Panc1 (cell line): ENCODE measurements at regions not wholly inside any gene's neighbourhood (a gene's known extent, or its start where the extent isn't known, plus 50 kb on each side); places are given as distances from the start of the nearest gene placed in this dataset.

Source experiments
- ATAC-seq: fragments of 200-7000 bp; cut with Tn5 transposase; 2 replicates; pipeline ENCODE4 v1.9.1; 2020; ENCODE audit warnings: mild to moderate bottlenecking, moderate library complexity
- BruUV-seq: library from RNA; stranded (reverse); fragments of 400-500 nt; replicated peaks from 2 replicates; lab custom pipeline; 2021; lab: Mats Ljungman, UMichigan
- CTCF ChIA-PET: fragments of 300-600 bp; sonication (Branson Sonifier 250); formaldehyde crosslinking; loops from one replicate; lab custom pipeline; 2022; ENCODE audit warnings: antibody characterized with exemption; lab: Charles Lee
- POLR2A ChIA-PET: fragments of 300-600 bp; sonication (Branson Sonifier 250); formaldehyde crosslinking; loops from one replicate; lab custom pipeline; 2022; ENCODE audit warnings: antibody characterized with exemption; lab: Charles Lee
- DNase-seq: peaks from one replicate; pipeline ENCODE4 v3.0.0-alpha.2; 2010; ENCODE audit warnings: low read depth, low spot score
- H3K27ac ChIP-seq: 2 replicates; pipeline ENCODE4 v1.5.1; 2011; ENCODE audit warnings: mild to moderate bottlenecking, low read length, inconsistent platforms
- H3K27me3 ChIP-seq: fragments of 200-500 bp; sonication (Bioruptor generic); 2 replicates; pipeline ENCODE4 v1.6.0; 2014; ENCODE audit warnings: low read length, inconsistent platforms; ENCODE audit not compliant: control insufficient read depth, insufficient read depth
- H3K36me3 ChIP-seq: fragments of 200-500 bp; sonication (Bioruptor generic); 2 replicates; pipeline ENCODE4 v1.5.1; 2014; ENCODE audit warnings: inconsistent platforms, mild to moderate bottlenecking, low read length, moderate library complexity; ENCODE audit not compliant: control insufficient read depth, insufficient read depth
- H3K4me1 ChIP-seq: 2 replicates; pipeline ENCODE4 v1.5.1; 2011; ENCODE audit warnings: inconsistent platforms, mild to moderate bottlenecking, low read length, moderate library complexity; ENCODE audit not compliant: control insufficient read depth, insufficient read depth
- H3K4me3 ChIP-seq, 2 experiments: 2 replicates each; pipeline ENCODE4 v1.5.1; 2011 to 2012; ENCODE audit warnings: low read depth in 2 of 2, low read length in 2 of 2, mild to moderate bottlenecking in 2 of 2, inconsistent platforms in 1 of 2, moderate library complexity in 1 of 2
- H3K9me3 ChIP-seq: fragments of 200-500 bp; sonication (Bioruptor generic); 2 replicates; pipeline ENCODE4 v1.5.1; 2014; ENCODE audit warnings: low read depth, mild to moderate bottlenecking, inconsistent platforms, low read length, moderate library complexity; ENCODE audit not compliant: control insufficient read depth, insufficient read depth
- POLR2AphosphoS5 ChIP-seq: IDR thresholded peaks from 2 replicates; pipeline ENCODE4 v1.6.1; 2012; ENCODE audit warnings: mild to moderate bottlenecking, low read depth, low read length, moderate library complexity
- SIN3A ChIP-seq: IDR thresholded peaks from 2 replicates; pipeline ENCODE4 v1.6.1; 2012; ENCODE audit warnings: low read depth, mild to moderate bottlenecking, low read length, moderate library complexity, borderline replicate concordance; ENCODE audit not compliant: insufficient read depth
- TCF7L2 ChIP-seq: IDR thresholded peaks from 2 replicates; pipeline ENCODE4 v1.6.1; 2011; ENCODE audit warnings: mild to moderate bottlenecking, low read depth, low read length, inconsistent platforms
- in situ Hi-C: cut with HindIII; loops from 2 replicates; pipeline ENCODE4 v1.10.0; 2016; ENCODE audit warnings: low sequenced_read_pairs, low pct_unique_long_range_greater_than_20kb
- intact Hi-C: fragments of 100-400 bp; cut with micrococcal nuclease; formaldehyde crosslinking; loops from one replicate; pipeline ENCODE4 v1.10.0; 2022; ENCODE audit not compliant: unreplicated experiment
- TF ChIP-seq, protein P1 (sequence below), 2 experiments: IDR thresholded peaks; 2 replicates each; pipeline ENCODE4 v1.6.1; 2011 to 2012; ENCODE audit warnings: low read depth in 2 of 2, control low read depth in 1 of 2, low read length in 1 of 2, mild to moderate bottlenecking in 1 of 2, moderate library complexity in 1 of 2; ENCODE audit not compliant: insufficient read depth in 1 of 2
- TF ChIP-seq, protein P2 (sequence below): fragments of 450-650 bp; IDR thresholded peaks from 2 replicates; pipeline ENCODE4 v1.5.1; 2017; ENCODE audit warnings: mild to moderate bottlenecking

DNA sequence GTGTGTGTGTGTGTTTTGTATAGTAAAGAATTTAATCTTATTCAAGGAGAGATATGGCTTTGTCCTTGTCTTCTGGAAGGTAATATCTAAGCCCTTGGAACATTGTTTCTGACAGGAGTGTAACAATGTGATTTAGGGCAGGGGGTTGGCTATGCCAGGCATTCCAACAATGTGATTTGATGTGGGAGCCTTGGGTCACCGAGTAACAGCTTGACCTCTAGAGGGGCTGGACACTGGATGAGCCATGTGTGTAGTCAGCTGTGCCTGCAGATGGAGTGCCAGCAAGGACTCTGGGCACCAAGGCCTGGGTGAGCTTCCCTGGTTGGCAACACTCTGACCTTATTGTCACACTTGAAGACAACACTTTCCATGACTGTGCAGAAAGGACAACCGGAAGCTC is 336.1 kb upstream of the ZP4 start:
- Histone ChIP-seq H3K4me3 (no peak overlapping the region), H3K27me3 (no peaks in the 10 kb centered on the region), H3K36me3 (no peaks in the 10 kb centered on the region), H3K9me3 (no peaks in the 10 kb centered on the region), H3K27ac (no peak overlapping the region), H3K4me1 (no peaks in the 10 kb centered on the region)
- no TSS peak for BruUV-seq
- ChIA-PET CTCF (no interaction called here), POLR2A (no interaction called here)
- DNase-seq (no peak), ATAC-seq (no peak)
- TF ChIP-seq TCF7L2: no peak
- no peak for TF ChIP-seq SIN3A
- TF ChIP-seq, protein P1, sequence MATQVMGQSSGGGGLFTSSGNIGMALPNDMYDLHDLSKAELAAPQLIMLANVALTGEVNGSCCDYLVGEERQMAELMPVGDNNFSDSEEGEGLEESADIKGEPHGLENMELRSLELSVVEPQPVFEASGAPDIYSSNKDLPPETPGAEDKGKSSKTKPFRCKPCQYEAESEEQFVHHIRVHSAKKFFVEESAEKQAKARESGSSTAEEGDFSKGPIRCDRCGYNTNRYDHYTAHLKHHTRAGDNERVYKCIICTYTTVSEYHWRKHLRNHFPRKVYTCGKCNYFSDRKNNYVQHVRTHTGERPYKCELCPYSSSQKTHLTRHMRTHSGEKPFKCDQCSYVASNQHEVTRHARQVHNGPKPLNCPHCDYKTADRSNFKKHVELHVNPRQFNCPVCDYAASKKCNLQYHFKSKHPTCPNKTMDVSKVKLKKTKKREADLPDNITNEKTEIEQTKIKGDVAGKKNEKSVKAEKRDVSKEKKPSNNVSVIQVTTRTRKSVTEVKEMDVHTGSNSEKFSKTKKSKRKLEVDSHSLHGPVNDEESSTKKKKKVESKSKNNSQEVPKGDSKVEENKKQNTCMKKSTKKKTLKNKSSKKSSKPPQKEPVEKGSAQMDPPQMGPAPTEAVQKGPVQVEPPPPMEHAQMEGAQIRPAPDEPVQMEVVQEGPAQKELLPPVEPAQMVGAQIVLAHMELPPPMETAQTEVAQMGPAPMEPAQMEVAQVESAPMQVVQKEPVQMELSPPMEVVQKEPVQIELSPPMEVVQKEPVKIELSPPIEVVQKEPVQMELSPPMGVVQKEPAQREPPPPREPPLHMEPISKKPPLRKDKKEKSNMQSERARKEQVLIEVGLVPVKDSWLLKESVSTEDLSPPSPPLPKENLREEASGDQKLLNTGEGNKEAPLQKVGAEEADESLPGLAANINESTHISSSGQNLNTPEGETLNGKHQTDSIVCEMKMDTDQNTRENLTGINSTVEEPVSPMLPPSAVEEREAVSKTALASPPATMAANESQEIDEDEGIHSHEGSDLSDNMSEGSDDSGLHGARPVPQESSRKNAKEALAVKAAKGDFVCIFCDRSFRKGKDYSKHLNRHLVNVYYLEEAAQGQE (IDR thresholded peaks at IDR 0.05; ENCODE audit: insufficient read depth in 1 of 2, low read depth in 2 of 2, low read length in 1 of 2): no peak
- TF ChIP-seq, protein P2, sequence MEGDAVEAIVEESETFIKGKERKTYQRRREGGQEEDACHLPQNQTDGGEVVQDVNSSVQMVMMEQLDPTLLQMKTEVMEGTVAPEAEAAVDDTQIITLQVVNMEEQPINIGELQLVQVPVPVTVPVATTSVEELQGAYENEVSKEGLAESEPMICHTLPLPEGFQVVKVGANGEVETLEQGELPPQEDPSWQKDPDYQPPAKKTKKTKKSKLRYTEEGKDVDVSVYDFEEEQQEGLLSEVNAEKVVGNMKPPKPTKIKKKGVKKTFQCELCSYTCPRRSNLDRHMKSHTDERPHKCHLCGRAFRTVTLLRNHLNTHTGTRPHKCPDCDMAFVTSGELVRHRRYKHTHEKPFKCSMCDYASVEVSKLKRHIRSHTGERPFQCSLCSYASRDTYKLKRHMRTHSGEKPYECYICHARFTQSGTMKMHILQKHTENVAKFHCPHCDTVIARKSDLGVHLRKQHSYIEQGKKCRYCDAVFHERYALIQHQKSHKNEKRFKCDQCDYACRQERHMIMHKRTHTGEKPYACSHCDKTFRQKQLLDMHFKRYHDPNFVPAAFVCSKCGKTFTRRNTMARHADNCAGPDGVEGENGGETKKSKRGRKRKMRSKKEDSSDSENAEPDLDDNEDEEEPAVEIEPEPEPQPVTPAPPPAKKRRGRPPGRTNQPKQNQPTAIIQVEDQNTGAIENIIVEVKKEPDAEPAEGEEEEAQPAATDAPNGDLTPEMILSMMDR: no peak
- no peak for TF ChIP-seq POLR2AphosphoS5
- intact Hi-C loops (no loop called here), in situ Hi-C loops (no loop called here)

DNA sequence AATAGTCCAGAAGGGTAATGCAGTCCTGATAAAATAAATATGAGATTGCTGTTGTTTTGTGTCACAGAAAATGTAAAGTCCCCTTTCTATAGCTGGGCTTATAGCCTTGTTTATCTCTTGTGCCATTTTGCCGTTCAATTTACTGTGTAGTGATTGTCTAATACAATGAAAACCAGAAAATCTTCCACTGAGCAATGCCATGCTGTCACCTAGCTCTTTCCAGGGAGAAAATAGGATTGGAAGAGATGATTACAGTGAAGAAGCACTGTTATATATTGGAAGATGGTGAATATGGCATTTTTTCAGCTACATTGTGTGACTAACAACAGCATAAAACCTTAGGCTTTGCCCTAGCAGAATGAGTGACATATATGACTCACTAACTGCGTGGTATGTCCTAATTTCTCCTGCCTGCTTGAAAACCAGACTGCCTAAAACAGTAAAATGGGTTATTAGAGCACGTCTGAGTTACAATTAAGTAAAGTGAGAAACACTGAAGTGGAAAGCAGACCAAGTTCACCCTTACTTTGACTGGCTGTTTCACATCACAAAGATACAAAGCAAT is 332.4 kb upstream of the ZP4 start:
- intact Hi-C loops (no loop called here), in situ Hi-C loops (no loop called here)
- H3K9me3 ChIP-seq: no peaks in the 10 kb centered on the region
- H3K27ac ChIP-seq: no peak overlapping the region
- no peaks in the 10 kb centered on the region for H3K36me3 ChIP-seq
- no peak for ATAC-seq
- DNase-seq: no peak
- no TSS peak for BruUV-seq
- H3K4me1 ChIP-seq: no peaks in the 10 kb centered on the region
- ChIA-PET CTCF (no interaction called here), POLR2A (no interaction called here)
- no peak overlapping the region for H3K4me3 ChIP-seq
- TF ChIP-seq TCF7L2 (no peak), SIN3A (no peak), POLR2AphosphoS5 (no peak)
- TF ChIP-seq, protein P2: no peak
- TF ChIP-seq, protein P1 (IDR thresholded peaks at IDR 0.05; ENCODE audit: insufficient read depth in 1 of 2, low read depth in 2 of 2, low read length in 1 of 2): no peak
- H3K27me3 ChIP-seq: no peaks in the 10 kb centered on the region
